ENCODE measurements at regions not wholly inside any gene's neighbourhood (a gene's known extent, or its start where the extent isn't known, plus 50 kb on each side); places are given as distances from the start of the nearest gene placed in this dataset.

DNA sequence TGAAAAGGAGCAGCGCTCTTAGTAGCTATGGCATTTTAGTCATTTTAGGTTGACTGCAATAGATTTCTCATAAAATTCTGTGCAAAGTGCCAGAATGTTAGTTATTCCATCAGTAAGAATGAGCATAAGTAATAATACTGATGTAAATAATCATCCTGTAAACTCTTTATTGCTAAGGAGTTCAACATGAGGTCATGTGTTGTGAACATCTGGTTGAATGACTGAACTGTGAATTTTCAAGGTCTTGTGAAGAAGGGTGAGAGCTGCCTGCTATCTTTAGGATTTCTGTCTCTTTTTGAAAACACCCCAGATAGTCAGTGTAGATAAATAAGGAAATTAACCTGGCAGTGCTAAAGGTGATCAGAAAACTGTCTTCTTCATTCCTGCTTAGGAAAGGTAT, 333.4 kb upstream of the TBC1D5 start:
- no peak for DNase-seq
- POLR2A ChIA-PET, result no interaction called here
- H3K27ac Mint-ChIP-seq, result no peak overlapping the region
- CTCF ChIA-PET, result interaction anchor here (0.9 to 1.6 kb wide), 3 partner anchors 10 to 13 kb away, joined by 3 to 4 read pairs (median 3); no protein-coding TSS in a partner anchor
- no peaks in the 10 kb centered on the region for H3K9me3 Mint-ChIP-seq
- peaks cover 1% of the 10 kb centered on the region for H3K27me3 Mint-ChIP-seq
- H3K4me1 Mint-ChIP-seq, result no peaks in the 10 kb centered on the region
- H3K4me3 Mint-ChIP-seq, result no peak overlapping the region
- no peaks in the 10 kb centered on the region for H3K36me3 Mint-ChIP-seq (ENCODE audit: low read depth)

GRCh38 chr3:18071833-18072232, 329.4 kb upstream of the TBC1D5 start:
- Mint-ChIP-seq H3K4me1 (no peaks in the 10 kb centered on the region), H3K27me3 (no peaks in the 10 kb centered on the region), H3K27ac (no peak overlapping the region), H3K9me3 (no peaks in the 10 kb centered on the region), H3K36me3 (ENCODE audit: low read depth) (no peaks in the 10 kb centered on the region), H3K4me3 (no peak overlapping the region)
- POLR2A ChIA-PET, result no interaction called here
- no peak for DNase-seq
- CTCF ChIA-PET, result no interaction called here

DNA sequence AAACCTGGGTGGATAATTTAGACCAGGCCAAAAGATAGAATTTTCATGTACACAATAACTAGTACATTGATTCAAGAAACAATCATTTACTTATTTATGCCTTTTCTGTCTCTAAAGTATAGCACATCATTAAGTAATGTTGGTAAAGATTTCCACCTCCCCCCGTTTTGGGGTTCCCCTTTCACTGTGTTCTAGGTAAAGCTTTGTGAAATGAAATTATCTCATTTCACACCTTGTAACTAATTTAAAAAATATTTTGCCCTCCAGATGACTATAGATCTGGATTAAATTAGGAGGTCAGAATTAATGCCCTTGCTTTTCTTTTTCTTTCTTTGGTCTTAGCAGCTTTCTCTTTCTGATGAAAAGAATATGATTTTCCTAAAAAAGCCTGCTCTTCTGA, 328.5 kb upstream of the TBC1D5 start:
- H3K4me1 Mint-ChIP-seq, result no peaks in the 10 kb centered on the region
- no peaks in the 10 kb centered on the region for H3K9me3 Mint-ChIP-seq
- ChIA-PET POLR2A (no interaction called here), CTCF (no interaction called here)
- H3K27ac Mint-ChIP-seq, result no peak overlapping the region
- DNase-seq, result no peak
- no peaks in the 10 kb centered on the region for H3K36me3 Mint-ChIP-seq (ENCODE audit: low read depth)
- H3K27me3 Mint-ChIP-seq, result no peaks in the 10 kb centered on the region
- H3K4me3 Mint-ChIP-seq, result no peak overlapping the region

- ChIA-PET POLR2A (no interaction called here), CTCF (no interaction called here)
- no peak overlapping the region for H3K27ac Mint-ChIP-seq
- H3K36me3 Mint-ChIP-seq (ENCODE audit: low read depth), result no peaks in the 10 kb centered on the region
- no peak overlapping the region for H3K4me3 Mint-ChIP-seq
- H3K4me1 Mint-ChIP-seq, result no peaks in the 10 kb centered on the region
- H3K9me3 Mint-ChIP-seq, result no peaks in the 10 kb centered on the region
- H3K27me3 Mint-ChIP-seq, result no peaks in the 10 kb centered on the region
- no peak for DNase-seq
Measured at GRCh38 chr3:18070231-18070630, 327.8 kb upstream of the TBC1D5 start.

DNA sequence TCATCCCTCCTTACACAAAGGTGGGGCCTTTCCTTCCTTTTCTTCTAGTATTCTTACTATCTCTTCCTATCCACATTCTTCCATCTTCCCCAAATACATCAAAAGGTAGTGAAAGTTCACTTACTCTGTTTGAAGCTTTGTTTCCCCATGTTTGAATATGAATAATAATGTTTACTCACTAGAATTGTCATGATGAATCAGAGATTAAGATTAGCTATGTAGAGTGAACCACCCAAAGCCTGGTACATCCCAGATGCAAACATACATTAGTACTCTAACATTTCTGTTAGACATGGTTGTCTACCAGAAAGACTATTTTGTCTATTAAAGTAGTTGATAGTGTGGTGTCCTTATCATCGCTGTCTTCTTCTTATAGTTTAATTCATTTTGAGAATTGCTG, 327.1 kb upstream of the TBC1D5 start:
- no peak for DNase-seq
- Mint-ChIP-seq H3K36me3 (ENCODE audit: low read depth) (no peaks in the 10 kb centered on the region), H3K27me3 (no peaks in the 10 kb centered on the region), H3K9me3 (no peaks in the 10 kb centered on the region), H3K27ac (no peak overlapping the region), H3K4me3 (no peak overlapping the region), H3K4me1 (no peaks in the 10 kb centered on the region)
- POLR2A ChIA-PET, result no interaction called here
- CTCF ChIA-PET, result no interaction called here

DNA sequence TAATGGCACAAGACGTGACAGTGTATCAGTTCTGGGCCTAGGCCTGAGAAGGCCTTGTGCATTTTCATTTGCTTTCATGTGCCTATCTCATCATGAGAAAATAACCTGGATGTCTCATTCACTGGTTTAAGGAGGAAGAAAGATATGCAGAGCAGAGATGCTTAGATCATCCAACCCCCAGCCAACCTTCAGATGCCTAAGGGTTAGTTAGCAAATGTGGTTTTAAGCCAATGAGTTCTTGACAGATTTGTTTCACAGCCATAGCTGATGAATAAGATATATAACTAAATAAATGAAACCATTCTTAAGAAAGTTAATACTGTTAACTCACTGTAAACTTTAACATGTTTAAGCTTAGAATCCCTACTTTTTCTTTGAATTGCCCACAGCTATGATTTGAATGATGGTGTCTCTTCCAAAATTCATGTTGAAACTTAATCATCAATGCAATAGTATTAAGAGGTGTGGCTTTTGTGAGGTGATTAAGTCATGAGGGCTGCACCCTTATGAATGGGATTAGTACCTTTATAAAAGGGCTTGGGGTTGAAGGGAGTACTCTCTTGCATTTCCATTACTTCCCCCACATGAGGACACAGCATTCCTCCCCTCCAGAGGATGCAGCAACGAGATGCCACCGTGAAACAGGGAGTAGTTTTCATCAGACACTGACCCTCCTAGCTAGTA, 324.6 kb upstream of the TBC1D5 start:
- no peak overlapping the region for H3K4me3 Mint-ChIP-seq
- no peak overlapping the region for H3K27ac Mint-ChIP-seq
- no peak for DNase-seq
- H3K4me1 Mint-ChIP-seq, result no peaks in the 10 kb centered on the region
- H3K9me3 Mint-ChIP-seq, result no peaks in the 10 kb centered on the region
- H3K36me3 Mint-ChIP-seq (ENCODE audit: low read depth), result no peaks in the 10 kb centered on the region
- POLR2A ChIA-PET, result no interaction called here
- no peaks in the 10 kb centered on the region for H3K27me3 Mint-ChIP-seq
- CTCF ChIA-PET, result no interaction called here

DNA sequence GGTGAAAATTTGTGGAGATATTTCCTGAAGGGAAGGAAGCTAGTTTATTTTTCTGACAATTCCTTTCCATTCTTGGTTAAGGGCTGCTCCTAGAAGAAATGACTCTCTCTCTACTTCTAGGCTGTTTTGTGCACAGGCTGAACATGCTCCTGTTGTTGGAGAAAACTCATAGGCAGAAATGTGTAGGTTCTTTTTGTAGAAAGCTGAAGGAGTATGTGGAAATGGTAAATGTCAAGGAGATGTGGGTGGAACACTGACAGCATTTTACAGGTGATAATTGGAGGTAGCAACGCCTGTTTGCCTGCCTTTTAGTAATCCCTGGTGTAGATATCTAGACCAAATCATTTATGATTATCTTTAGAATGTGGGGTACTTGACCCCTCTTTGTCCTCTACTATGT, 322.2 kb upstream of the TBC1D5 start:
- no peak overlapping the region for H3K4me3 Mint-ChIP-seq
- no peaks in the 10 kb centered on the region for H3K36me3 Mint-ChIP-seq (ENCODE audit: low read depth)
- POLR2A ChIA-PET, result no interaction called here
- CTCF ChIA-PET, result interaction anchor here (1.0 kb wide), 1 partner anchor 12 kb away, joined by 4 read pairs; no protein-coding TSS in a partner anchor
- H3K27ac Mint-ChIP-seq, result no peak overlapping the region
- no peak for DNase-seq
- no peaks in the 10 kb centered on the region for H3K4me1 Mint-ChIP-seq
- H3K27me3 Mint-ChIP-seq, result no peaks in the 10 kb centered on the region
- H3K9me3 Mint-ChIP-seq, result no peaks in the 10 kb centered on the region

DNA sequence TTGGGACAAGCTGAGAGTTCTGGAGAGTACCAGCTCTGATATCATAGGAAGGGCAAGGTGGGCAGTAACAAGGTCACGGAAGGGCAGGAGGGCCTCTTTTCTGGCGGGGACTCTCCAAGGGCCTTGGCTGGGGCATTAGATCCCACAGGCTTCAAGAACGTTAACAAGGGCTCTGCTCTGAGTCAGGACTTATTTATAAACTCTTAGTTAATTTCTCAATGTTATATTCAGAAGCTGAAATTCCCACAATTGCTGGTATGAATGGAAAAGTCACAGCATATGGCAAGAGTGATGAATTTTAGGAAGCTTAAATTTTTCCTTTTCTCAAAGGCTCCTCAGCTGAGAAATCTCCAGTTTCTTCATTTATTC, 320.2 kb upstream of the TBC1D5 start:
- CTCF ChIA-PET, result interaction anchor here (1.2 kb wide), 1 partner anchor 39 kb away, joined by 3 read pairs; no protein-coding TSS in a partner anchor
- POLR2A ChIA-PET, result no interaction called here
- no peaks in the 10 kb centered on the region for H3K9me3 Mint-ChIP-seq
- no peaks in the 10 kb centered on the region for H3K36me3 Mint-ChIP-seq (ENCODE audit: low read depth)
- no peak overlapping the region for H3K4me3 Mint-ChIP-seq
- no peaks in the 10 kb centered on the region for H3K27me3 Mint-ChIP-seq
- H3K4me1 Mint-ChIP-seq, result no peaks in the 10 kb centered on the region
- DNase-seq, result no peak
- H3K27ac Mint-ChIP-seq, result no peak overlapping the region

- CTCF ChIA-PET, result interaction anchor here (1.2 kb wide), 1 partner anchor 38 kb away, joined by 3 read pairs; no protein-coding TSS in a partner anchor
- DNase-seq, result no peak
- no peak overlapping the region for H3K4me3 Mint-ChIP-seq
- H3K27ac Mint-ChIP-seq, result no peak overlapping the region
- no peaks in the 10 kb centered on the region for H3K36me3 Mint-ChIP-seq (ENCODE audit: low read depth)
- H3K27me3 Mint-ChIP-seq, result no peaks in the 10 kb centered on the region
- POLR2A ChIA-PET, result no interaction called here
- H3K9me3 Mint-ChIP-seq, result no peaks in the 10 kb centered on the region
- no peaks in the 10 kb centered on the region for H3K4me1 Mint-ChIP-seq
Measured at GRCh38 chr3:18061737-18062656, 319.6 kb upstream of the TBC1D5 start.

GRCh38 chr3:18058666-18059065, 316.2 kb upstream of the TBC1D5 start:
- no peaks in the 10 kb centered on the region for H3K4me1 Mint-ChIP-seq
- H3K27me3 Mint-ChIP-seq, result no peaks in the 10 kb centered on the region
- no peaks in the 10 kb centered on the region for H3K36me3 Mint-ChIP-seq (ENCODE audit: low read depth)
- no peak overlapping the region for H3K27ac Mint-ChIP-seq
- H3K9me3 Mint-ChIP-seq, result peaks cover 16% of the 10 kb centered on the region
- DNase-seq, result no peak
- no peak overlapping the region for H3K4me3 Mint-ChIP-seq
- CTCF ChIA-PET, result no interaction called here
- POLR2A ChIA-PET, result no interaction called here

DNA sequence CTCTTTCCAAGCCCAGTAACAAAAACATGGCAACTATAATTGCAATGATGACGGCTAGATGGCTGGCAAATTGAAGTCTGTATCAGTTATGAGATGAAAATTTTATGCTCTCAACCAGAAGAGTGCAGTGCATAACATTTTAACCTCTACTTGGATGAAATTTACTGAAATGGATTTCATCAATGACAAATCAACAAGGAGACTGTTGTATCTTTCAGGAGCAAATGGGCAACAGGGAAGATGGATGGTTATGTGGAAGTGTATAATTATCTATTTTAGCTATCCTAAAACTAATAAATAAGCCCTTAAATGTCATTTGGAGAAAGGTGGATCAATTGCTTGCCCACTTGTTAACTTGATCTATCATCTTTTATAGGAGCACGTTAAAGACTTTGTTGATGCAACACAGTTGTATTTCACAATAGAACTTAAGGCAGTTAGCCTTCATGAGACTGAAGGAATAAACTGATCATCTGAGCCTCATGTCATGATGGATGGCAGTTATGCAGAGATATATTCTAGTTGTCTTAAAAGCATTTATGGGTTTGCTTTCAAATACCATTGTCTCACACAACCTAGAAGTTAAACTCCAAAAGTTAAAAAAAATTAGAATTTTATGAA, 315.1 kb upstream of the TBC1D5 start:
- Mint-ChIP-seq H3K4me1 (no peaks in the 10 kb centered on the region), H3K9me3 (peaks cover 16% of the 10 kb centered on the region), H3K27ac (no peak overlapping the region), H3K4me3 (no peak overlapping the region), H3K27me3 (no peaks in the 10 kb centered on the region), H3K36me3 (ENCODE audit: low read depth) (no peaks in the 10 kb centered on the region)
- DNase-seq, result no peak
- ChIA-PET CTCF (no interaction called here), POLR2A (no interaction called here)

- no peaks in the 10 kb centered on the region for H3K36me3 Mint-ChIP-seq (ENCODE audit: low read depth)
- H3K27ac Mint-ChIP-seq, result no peak overlapping the region
- ChIA-PET POLR2A (no interaction called here), CTCF (no interaction called here)
- no peaks in the 10 kb centered on the region for H3K27me3 Mint-ChIP-seq
- no peak for DNase-seq
- H3K9me3 Mint-ChIP-seq, result peaks cover 16% of the 10 kb centered on the region
- no peaks in the 10 kb centered on the region for H3K4me1 Mint-ChIP-seq
- H3K4me3 Mint-ChIP-seq, result no peak overlapping the region
Measured at GRCh38 chr3:18054625-18055024, 312.2 kb upstream of the TBC1D5 start.

GRCh38 chr3:18051306-18051705, 308.9 kb upstream of the TBC1D5 start:
- no peaks in the 10 kb centered on the region for H3K4me1 Mint-ChIP-seq
- CTCF ChIA-PET, result no interaction called here
- no peak for DNase-seq
- POLR2A ChIA-PET, result no interaction called here
- no peaks in the 10 kb centered on the region for H3K36me3 Mint-ChIP-seq (ENCODE audit: low read depth)
- no peak overlapping the region for H3K27ac Mint-ChIP-seq
- H3K27me3 Mint-ChIP-seq, result no peaks in the 10 kb centered on the region
- peaks cover 16% of the 10 kb centered on the region for H3K9me3 Mint-ChIP-seq
- H3K4me3 Mint-ChIP-seq, result no peak overlapping the region
